Osteocyte (in vitro differentiated cells): ENCODE measurements at regions not wholly inside any gene's neighbourhood (a gene's known extent, or its start where the extent isn't known, plus 50 kb on each side); places are given as distances from the start of the nearest gene placed in this dataset.

Experiments
- DNase-seq: peaks from one replicate; pipeline ENCODE4 v3.0.0; 2021; ENCODE audit warnings: mixed read lengths; ENCODE audit not compliant: unreplicated experiment; ENCODE audit errors: extremely low spot score
- H3K27ac Mint-ChIP-seq: one replicate; pipeline ENCODE4 v1.8.0; 2021; ENCODE audit warnings: mild to moderate bottlenecking, mixed read lengths; ENCODE audit not compliant: unreplicated experiment
- H3K27me3 Mint-ChIP-seq: one replicate; pipeline ENCODE4 v1.8.0; 2021; ENCODE audit warnings: mixed read lengths; ENCODE audit not compliant: unreplicated experiment
- H3K36me3 Mint-ChIP-seq: one replicate; pipeline ENCODE4 v1.8.0; 2021; ENCODE audit warnings: mixed read lengths; ENCODE audit not compliant: unreplicated experiment
- H3K4me1 Mint-ChIP-seq: one replicate; pipeline ENCODE4 v1.8.0; 2021; ENCODE audit warnings: mixed read lengths; ENCODE audit not compliant: unreplicated experiment
- H3K4me3 Mint-ChIP-seq: one replicate; pipeline ENCODE4 v1.8.0; 2021; ENCODE audit warnings: mild to moderate bottlenecking, moderate library complexity, mixed read lengths; ENCODE audit not compliant: unreplicated experiment
- H3K9me3 Mint-ChIP-seq: one replicate; pipeline ENCODE4 v1.8.0; 2021; ENCODE audit warnings: mixed read lengths; ENCODE audit not compliant: unreplicated experiment
- TF ChIP-seq, protein P1 (sequence below): fragments of 200-600 bp; sonication (generic); IDR thresholded peaks from 2 replicates; pipeline ENCODE4 v1.5.0; 2021; ENCODE audit warnings: antibody characterized with exemption, mild to moderate bottlenecking, moderate library complexity

DNA sequence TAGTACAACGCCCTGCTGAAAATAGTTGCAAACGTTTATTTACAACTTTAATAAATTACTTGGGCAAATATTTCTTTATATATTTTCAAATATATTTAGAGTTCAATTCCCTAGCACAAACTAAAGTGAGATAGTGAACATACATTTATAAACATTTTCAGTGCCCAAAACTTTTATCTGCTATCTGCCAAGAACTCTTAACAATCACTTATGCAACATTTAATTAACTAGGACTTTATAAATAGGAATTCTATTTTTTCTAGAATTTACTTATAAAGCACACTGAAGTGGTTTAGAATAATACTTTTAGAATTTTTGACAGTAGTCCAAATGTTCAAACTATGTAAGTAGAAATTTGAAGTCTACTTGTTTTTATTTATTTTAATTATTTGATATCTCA, 452.6 kb upstream of the RGS17 start:
- Mint-ChIP-seq H3K4me3 (no peak overlapping the region), H3K36me3 (no peaks in the 10 kb centered on the region), H3K27ac (no peak overlapping the region), H3K27me3 (no peaks in the 10 kb centered on the region), H3K4me1 (no peaks in the 10 kb centered on the region), H3K9me3 (no peaks in the 10 kb centered on the region)
- DNase-seq = no peak
- TF ChIP-seq, protein P1, sequence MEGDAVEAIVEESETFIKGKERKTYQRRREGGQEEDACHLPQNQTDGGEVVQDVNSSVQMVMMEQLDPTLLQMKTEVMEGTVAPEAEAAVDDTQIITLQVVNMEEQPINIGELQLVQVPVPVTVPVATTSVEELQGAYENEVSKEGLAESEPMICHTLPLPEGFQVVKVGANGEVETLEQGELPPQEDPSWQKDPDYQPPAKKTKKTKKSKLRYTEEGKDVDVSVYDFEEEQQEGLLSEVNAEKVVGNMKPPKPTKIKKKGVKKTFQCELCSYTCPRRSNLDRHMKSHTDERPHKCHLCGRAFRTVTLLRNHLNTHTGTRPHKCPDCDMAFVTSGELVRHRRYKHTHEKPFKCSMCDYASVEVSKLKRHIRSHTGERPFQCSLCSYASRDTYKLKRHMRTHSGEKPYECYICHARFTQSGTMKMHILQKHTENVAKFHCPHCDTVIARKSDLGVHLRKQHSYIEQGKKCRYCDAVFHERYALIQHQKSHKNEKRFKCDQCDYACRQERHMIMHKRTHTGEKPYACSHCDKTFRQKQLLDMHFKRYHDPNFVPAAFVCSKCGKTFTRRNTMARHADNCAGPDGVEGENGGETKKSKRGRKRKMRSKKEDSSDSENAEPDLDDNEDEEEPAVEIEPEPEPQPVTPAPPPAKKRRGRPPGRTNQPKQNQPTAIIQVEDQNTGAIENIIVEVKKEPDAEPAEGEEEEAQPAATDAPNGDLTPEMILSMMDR = no peak

DNA sequence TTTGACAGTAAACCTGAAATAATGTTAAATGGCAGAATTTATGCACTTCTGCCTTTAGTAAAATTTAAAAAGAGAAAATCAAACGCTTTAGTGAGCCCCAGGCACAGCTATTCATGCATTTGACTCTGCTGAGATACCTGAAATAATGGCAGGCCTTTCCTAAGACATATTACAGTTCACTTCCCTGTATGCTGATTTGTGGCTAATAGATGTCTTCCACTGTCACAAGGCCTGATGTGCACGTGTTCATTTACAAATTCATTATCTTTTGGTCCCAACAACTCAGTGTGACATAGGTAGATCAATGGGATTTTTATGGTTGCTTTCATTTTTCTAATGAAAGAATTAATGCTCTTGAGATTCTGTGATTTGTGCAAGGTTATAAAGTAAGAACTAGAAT, 449.7 kb upstream of the RGS17 start:
- H3K9me3 Mint-ChIP-seq = no peaks in the 10 kb centered on the region
- no peak overlapping the region for H3K27ac Mint-ChIP-seq
- TF ChIP-seq, protein P1 = no peak
- H3K27me3 Mint-ChIP-seq = no peaks in the 10 kb centered on the region
- no peaks in the 10 kb centered on the region for H3K36me3 Mint-ChIP-seq
- no peak overlapping the region for H3K4me3 Mint-ChIP-seq
- no peaks in the 10 kb centered on the region for H3K4me1 Mint-ChIP-seq
- DNase-seq = no peak

DNA sequence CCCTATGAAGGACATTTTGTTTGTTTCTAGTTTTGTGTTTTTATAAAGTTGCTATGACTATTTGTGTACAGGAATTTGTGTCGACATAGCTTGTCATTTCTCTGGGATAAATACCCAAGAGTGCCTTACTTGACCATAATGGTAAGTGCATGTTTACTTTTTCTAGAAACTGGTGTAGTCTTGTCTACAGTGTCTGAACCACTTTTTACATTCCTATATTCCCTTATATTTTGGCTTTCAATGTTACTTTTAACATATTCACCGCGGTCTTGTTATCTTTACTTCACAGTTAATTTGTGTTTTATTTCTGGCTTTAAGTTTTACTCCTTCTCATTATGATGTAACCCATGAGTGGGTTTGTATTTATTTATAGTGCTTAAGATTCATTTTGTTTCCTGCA, 444.4 kb upstream of the RGS17 start:
- Mint-ChIP-seq H3K4me3 (no peak overlapping the region), H3K36me3 (no peaks in the 10 kb centered on the region)

DNA sequence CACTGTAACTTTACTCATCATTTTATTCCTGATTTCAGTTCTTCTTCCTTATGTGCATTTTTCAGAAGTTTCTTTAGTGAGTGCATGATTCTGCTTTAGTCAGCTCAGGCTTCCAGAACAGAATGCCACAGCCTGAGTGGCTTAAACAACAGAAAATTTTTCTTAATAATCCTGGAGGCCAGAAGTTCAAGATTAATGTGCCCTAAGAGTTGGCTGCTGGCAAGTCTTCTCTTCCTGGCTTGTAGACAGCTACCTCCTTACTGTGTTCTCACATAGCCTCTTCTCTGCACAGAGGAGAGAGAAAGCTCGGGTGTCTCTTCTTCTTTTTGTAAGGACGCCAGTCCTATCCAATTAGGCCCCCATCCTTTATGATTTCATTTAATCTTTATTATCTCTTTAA, 443.1 kb upstream of the RGS17 start:
- TF ChIP-seq, protein P1 = no peak
- no peak overlapping the region for H3K4me3 Mint-ChIP-seq
- H3K27ac Mint-ChIP-seq = no peak overlapping the region
- H3K9me3 Mint-ChIP-seq = no peaks in the 10 kb centered on the region
- H3K36me3 Mint-ChIP-seq = no peaks in the 10 kb centered on the region
- H3K4me1 Mint-ChIP-seq = peaks cover 6% of the 10 kb centered on the region
- no peaks in the 10 kb centered on the region for H3K27me3 Mint-ChIP-seq
- no peak for DNase-seq

More for the DNA sequence above, 444.4 kb upstream of the RGS17 start:
- DNase-seq = no peak
- Mint-ChIP-seq H3K9me3 (no peaks in the 10 kb centered on the region), H3K4me1 (peaks cover 2% of the 10 kb centered on the region), H3K27ac (no peak overlapping the region), H3K27me3 (no peaks in the 10 kb centered on the region)
- TF ChIP-seq, protein P1 = no peak

DNA sequence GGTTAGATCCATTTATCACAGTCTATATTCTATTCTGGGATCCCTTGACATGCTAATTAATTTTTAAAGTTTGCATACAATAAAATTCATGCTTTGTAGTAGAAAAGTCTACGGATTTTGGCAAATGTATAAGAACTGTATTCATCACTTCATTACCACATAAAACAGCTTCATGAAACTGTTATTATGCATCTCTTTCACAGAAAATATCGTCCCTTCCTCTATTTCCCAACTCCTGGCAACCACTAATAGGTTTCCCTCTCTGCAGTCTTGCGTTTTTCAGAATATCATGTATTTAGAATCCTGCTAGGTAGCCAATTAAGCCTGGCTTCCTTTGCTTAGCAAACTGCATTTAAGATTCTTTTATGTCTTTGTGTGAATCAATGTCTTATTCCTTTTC, 441.3 kb upstream of the RGS17 start:
- TF ChIP-seq, protein P1 = no peak
- Mint-ChIP-seq H3K27ac (no peak overlapping the region), H3K4me3 (no peak overlapping the region), H3K36me3 (no peaks in the 10 kb centered on the region), H3K9me3 (no peaks in the 10 kb centered on the region), H3K4me1 (peaks cover 15% of the 10 kb centered on the region), H3K27me3 (no peaks in the 10 kb centered on the region)
- DNase-seq = no peak
